ENCODE measurements at regions not wholly inside any gene's neighbourhood (a gene's known extent, or its start where the extent isn't known, plus 50 kb on each side); places are given as distances from the start of the nearest gene placed in this dataset.

DNA sequence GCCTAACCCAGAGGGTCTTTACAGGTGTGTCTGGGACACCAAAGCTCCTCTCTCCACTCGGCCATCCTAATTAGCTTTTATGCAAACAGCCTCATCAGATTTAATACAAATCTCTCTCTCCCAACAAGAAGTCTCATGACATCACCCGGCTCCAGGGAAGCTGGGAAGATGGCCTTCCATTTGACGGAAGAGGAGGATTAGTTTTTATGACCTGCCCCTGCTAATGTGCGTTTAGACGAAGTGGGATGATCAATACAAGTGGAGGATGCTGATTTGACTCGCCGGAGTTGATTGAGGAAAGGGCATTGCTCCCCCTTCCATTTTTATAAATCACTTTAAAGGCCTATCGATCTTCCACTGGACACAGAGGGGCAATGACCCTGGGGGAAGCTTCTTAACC is 239.2 kb downstream of the BCL11B start:
- 17% methylated on average over 8 of the region's 8 CpGs for WGBS (ENCODE audit: low lambda C conversion rate)

DNA sequence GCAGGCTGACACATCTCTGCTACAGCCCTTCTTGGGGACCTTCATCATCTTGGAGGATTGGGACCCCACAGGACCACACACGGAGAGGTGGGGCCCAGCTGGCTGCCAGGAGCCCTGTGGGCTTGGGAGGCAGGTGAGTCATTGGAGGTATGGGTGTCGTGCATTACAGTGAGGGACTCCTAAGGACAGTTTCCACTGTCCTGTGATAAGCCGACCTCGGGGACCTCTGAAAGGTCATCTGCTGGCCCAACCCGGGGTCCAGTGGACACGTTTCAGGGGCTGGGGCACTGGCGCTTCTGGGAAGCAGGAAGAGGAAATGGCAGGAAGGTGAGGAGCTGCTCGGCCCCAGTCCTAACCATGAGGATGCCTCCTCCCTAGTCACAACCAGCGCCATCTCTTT is 238.0 kb downstream of the BCL11B start:
- TF ChIP-seq TAF1 (IDR thresholded peaks at IDR 0.05; ENCODE audit: borderline replicate concordance, low read depth, low read length): no peak
- TF ChIP-seq YY1 (IDR thresholded peaks at IDR 0.05; ENCODE audit: low read depth): no peak
- TF ChIP-seq JUND (IDR thresholded peaks at IDR 0.05): no peak
- TF ChIP-seq, protein P1, sequence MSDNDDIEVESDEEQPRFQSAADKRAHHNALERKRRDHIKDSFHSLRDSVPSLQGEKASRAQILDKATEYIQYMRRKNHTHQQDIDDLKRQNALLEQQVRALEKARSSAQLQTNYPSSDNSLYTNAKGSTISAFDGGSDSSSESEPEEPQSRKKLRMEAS (IDR thresholded peaks at IDR 0.05; ENCODE audit: low read depth): no peak
- TF ChIP-seq NFIC (IDR thresholded peaks at IDR 0.05; ENCODE audit: borderline replicate concordance): no peak
- TF ChIP-seq SMC3 (IDR thresholded peaks at IDR 0.05; ENCODE audit: low read depth, low read length): no peak
- TF ChIP-seq RCOR1 (IDR thresholded peaks at IDR 0.05; ENCODE audit: low read length): no peak
- TF ChIP-seq TCF12 (IDR thresholded peaks at IDR 0.05): no peak
- TF ChIP-seq FOSL2 (IDR thresholded peaks at IDR 0.05; ENCODE audit: borderline replicate concordance, low read depth): no peak
- no peak for TF ChIP-seq NRF1 (IDR thresholded peaks at IDR 0.05; ENCODE audit: low read depth, low read length)
- no peak for TF ChIP-seq FOXM1 (IDR thresholded peaks at IDR 0.05; ENCODE audit: low read depth)
- no peak for TF ChIP-seq GATA2 (CRISPR knock-in tag; IDR thresholded peaks at IDR 0.05)
- TF ChIP-seq, protein P2, sequence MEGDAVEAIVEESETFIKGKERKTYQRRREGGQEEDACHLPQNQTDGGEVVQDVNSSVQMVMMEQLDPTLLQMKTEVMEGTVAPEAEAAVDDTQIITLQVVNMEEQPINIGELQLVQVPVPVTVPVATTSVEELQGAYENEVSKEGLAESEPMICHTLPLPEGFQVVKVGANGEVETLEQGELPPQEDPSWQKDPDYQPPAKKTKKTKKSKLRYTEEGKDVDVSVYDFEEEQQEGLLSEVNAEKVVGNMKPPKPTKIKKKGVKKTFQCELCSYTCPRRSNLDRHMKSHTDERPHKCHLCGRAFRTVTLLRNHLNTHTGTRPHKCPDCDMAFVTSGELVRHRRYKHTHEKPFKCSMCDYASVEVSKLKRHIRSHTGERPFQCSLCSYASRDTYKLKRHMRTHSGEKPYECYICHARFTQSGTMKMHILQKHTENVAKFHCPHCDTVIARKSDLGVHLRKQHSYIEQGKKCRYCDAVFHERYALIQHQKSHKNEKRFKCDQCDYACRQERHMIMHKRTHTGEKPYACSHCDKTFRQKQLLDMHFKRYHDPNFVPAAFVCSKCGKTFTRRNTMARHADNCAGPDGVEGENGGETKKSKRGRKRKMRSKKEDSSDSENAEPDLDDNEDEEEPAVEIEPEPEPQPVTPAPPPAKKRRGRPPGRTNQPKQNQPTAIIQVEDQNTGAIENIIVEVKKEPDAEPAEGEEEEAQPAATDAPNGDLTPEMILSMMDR (IDR thresholded peaks at IDR 0.05): no peak
- no peak for TF ChIP-seq MEF2A (IDR thresholded peaks at IDR 0.05; ENCODE audit: borderline replicate concordance, low read depth)
- no peak for TF ChIP-seq CHD2 (IDR thresholded peaks at IDR 0.05; ENCODE audit: low read length, partially characterized antibody)
- no peak for TF ChIP-seq GABPA (IDR thresholded peaks at IDR 0.05; ENCODE audit: low read depth)
- no peak for TF ChIP-seq RAD21 (IDR thresholded peaks at IDR 0.05; ENCODE audit: low read length)
- TF ChIP-seq, protein P3, sequence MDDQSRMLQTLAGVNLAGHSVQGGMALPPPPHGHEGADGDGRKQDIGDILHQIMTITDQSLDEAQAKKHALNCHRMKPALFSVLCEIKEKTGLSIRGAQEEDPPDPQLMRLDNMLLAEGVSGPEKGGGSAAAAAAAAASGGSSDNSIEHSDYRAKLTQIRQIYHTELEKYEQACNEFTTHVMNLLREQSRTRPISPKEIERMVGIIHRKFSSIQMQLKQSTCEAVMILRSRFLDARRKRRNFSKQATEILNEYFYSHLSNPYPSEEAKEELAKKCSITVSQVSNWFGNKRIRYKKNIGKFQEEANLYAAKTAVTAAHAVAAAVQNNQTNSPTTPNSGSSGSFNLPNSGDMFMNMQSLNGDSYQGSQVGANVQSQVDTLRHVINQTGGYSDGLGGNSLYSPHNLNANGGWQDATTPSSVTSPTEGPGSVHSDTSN (IDR thresholded peaks at IDR 0.05): no peak
- no peak for TF ChIP-seq MXI1 (IDR thresholded peaks at IDR 0.05; ENCODE audit: low read depth, low read length)
- Histone ChIP-seq H3K27ac (ENCODE audit: low read depth in 2 of 2, low read length in 1 of 2) (no peak overlapping the region), H3K4me3 (ENCODE audit: low read depth in 2 of 2, low read length in 1 of 2) (no peak overlapping the region), H3K4me1 (ENCODE audit: control insufficient read depth in 1 of 2, insufficient read depth in 2 of 2, low read depth in 1 of 2, low read length in 1 of 2) (peaks cover 0 to 5% of the 10 kb centered on the region in 2 experiments; a peak in 1 of 4 replicates), H4K20me1 (ENCODE audit: insufficient read depth) (no peaks in the 10 kb centered on the region), H3K79me2 (ENCODE audit: insufficient read depth) (no peaks in the 10 kb centered on the region), H3K9me2 (no peaks in the 10 kb centered on the region), H3F3A (replicated peaks; ENCODE audit: insufficient read depth) (no peaks in the 10 kb centered on the region), H3K9me3 (no peaks in the 10 kb centered on the region), H3K27me3 (ENCODE audit: insufficient read depth) (peaks cover 21% of the 10 kb centered on the region), H3K36me3 (replicated peaks in 1 of 2; ENCODE audit: control insufficient read depth in 1 of 2, insufficient read depth in 2 of 2, low read length in 1 of 2) (no peaks in the 10 kb centered on the region), H3K4me2 (no peak overlapping the region), H3K9ac (no peak overlapping the region), H2AFZ (ENCODE audit: low read depth) (no peak overlapping the region)
- WGBS (ENCODE audit: low lambda C conversion rate): 20% methylated on average over 6 of the region's 9 CpGs
- ChIA-PET POLR2A (no interaction called here), CTCF (no interaction called here)
- DNase-seq: no peak

More for the DNA sequence above, 239.2 kb downstream of the BCL11B start:
- POLR2A ChIA-PET: no interaction called here
- no peak overlapping the region for H2AFZ ChIP-seq (ENCODE audit: low read depth)
- DNase-seq: no peak
- no peak overlapping the region for H3K27ac ChIP-seq (ENCODE audit: low read depth in 2 of 2, low read length in 1 of 2)
- no peaks in the 10 kb centered on the region for H3K9me3 ChIP-seq
- H3K27me3 ChIP-seq (ENCODE audit: insufficient read depth): peaks cover 33% of the 10 kb centered on the region
- no peaks in the 10 kb centered on the region for H4K20me1 ChIP-seq (ENCODE audit: insufficient read depth)
- no peaks in the 10 kb centered on the region for H3K9me2 ChIP-seq
- no peak for TF ChIP-seq JUND (IDR thresholded peaks at IDR 0.05)
- no peak for TF ChIP-seq FOXJ3 (CRISPR knock-in tag; IDR thresholded peaks at IDR 0.05)
- TF ChIP-seq RXRA (IDR thresholded peaks at IDR 0.05; ENCODE audit: borderline replicate concordance, low read depth): no peak
- no peak for TF ChIP-seq MXI1 (IDR thresholded peaks at IDR 0.05; ENCODE audit: low read depth, low read length)
- TF ChIP-seq, protein P4, sequence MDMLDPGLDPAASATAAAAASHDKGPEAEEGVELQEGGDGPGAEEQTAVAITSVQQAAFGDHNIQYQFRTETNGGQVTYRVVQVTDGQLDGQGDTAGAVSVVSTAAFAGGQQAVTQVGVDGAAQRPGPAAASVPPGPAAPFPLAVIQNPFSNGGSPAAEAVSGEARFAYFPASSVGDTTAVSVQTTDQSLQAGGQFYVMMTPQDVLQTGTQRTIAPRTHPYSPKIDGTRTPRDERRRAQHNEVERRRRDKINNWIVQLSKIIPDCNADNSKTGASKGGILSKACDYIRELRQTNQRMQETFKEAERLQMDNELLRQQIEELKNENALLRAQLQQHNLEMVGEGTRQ (IDR thresholded peaks at IDR 0.05; ENCODE audit: borderline replicate concordance, low read depth, low read length): no peak
- peaks cover 0 to 5% of the 10 kb centered on the region in 2 experiments; a peak in 1 of 4 replicates for H3K4me1 ChIP-seq (ENCODE audit: control insufficient read depth in 1 of 2, insufficient read depth in 2 of 2, low read depth in 1 of 2, low read length in 1 of 2)
- CTCF ChIA-PET: no interaction called here
- H3K4me2 ChIP-seq: no peak overlapping the region
- no peaks in the 10 kb centered on the region for H3K36me3 ChIP-seq (replicated peaks in 1 of 2; ENCODE audit: control insufficient read depth in 1 of 2, insufficient read depth in 2 of 2, low read length in 1 of 2)
- H3F3A ChIP-seq (replicated peaks; ENCODE audit: insufficient read depth): no peaks in the 10 kb centered on the region
- no peak overlapping the region for H3K4me3 ChIP-seq (ENCODE audit: low read depth in 2 of 2, low read length in 1 of 2)
- H3K79me2 ChIP-seq (ENCODE audit: insufficient read depth): no peaks in the 10 kb centered on the region
- H3K9ac ChIP-seq: no peak overlapping the region

Data from SK-N-SH (cell line).